ENCODE measurements at regions not wholly inside any gene's neighbourhood (a gene's known extent, or its start where the extent isn't known, plus 50 kb on each side); places are given as distances from the start of the nearest gene placed in this dataset.

- Mint-ChIP-seq H3K36me3 (ENCODE audit: low read depth) (no peaks in the 10 kb centered on the region), H3K9me3 (no peaks in the 10 kb centered on the region), H3K27me3 (no peaks in the 10 kb centered on the region), H3K27ac (no peak overlapping the region), H3K4me1 (no peaks in the 10 kb centered on the region), H3K4me3 (no peak overlapping the region)
- intact Hi-C loops (cut with micrococcal nuclease) = no loop called here
- DNase-seq = no peak
Measured at GRCh38 chr4:114282937-114283336, 303.5 kb upstream of the ARSJ start.

- DNase-seq = no peak
- no peaks in the 10 kb centered on the region for H3K4me1 Mint-ChIP-seq
Measured at GRCh38 chr4:114284629-114285028, 305.2 kb upstream of the ARSJ start.

GRCh38 chr4:114286262-114286810 is 306.9 kb upstream of the ARSJ start:
- DNase-seq = no peak
- Mint-ChIP-seq H3K27ac (no peak overlapping the region), H3K27me3 (no peaks in the 10 kb centered on the region), H3K36me3 (ENCODE audit: low read depth) (no peaks in the 10 kb centered on the region), H3K4me1 (no peaks in the 10 kb centered on the region), H3K9me3 (peaks cover 4% of the 10 kb centered on the region), H3K4me3 (no peak overlapping the region)
- intact Hi-C loops (cut with micrococcal nuclease) = no loop called here

More at GRCh38 chr4:114284629-114285028, 305.2 kb upstream of the ARSJ start:
- Mint-ChIP-seq H3K9me3 (no peaks in the 10 kb centered on the region), H3K36me3 (ENCODE audit: low read depth) (no peaks in the 10 kb centered on the region), H3K27me3 (no peaks in the 10 kb centered on the region), H3K27ac (no peak overlapping the region), H3K4me3 (no peak overlapping the region)
- intact Hi-C loops (cut with micrococcal nuclease) = no loop called here

- Mint-ChIP-seq H3K4me1 (no peaks in the 10 kb centered on the region), H3K36me3 (ENCODE audit: low read depth) (no peaks in the 10 kb centered on the region), H3K4me3 (no peak overlapping the region), H3K27me3 (no peaks in the 10 kb centered on the region), H3K27ac (no peak overlapping the region), H3K9me3 (peaks cover 4% of the 10 kb centered on the region)
- intact Hi-C loops (cut with micrococcal nuclease) = no loop called here
- DNase-seq = no peak
Measured at GRCh38 chr4:114287079-114287696, 307.7 kb upstream of the ARSJ start.

- Mint-ChIP-seq H3K4me1 (no peaks in the 10 kb centered on the region), H3K4me3 (no peak overlapping the region), H3K27ac (no peak overlapping the region), H3K9me3 (no peaks in the 10 kb centered on the region), H3K27me3 (no peaks in the 10 kb centered on the region), H3K36me3 (ENCODE audit: low read depth) (no peaks in the 10 kb centered on the region)
- no peak for DNase-seq
- intact Hi-C loops (cut with micrococcal nuclease) = no loop called here
Measured at GRCh38 chr4:114296126-114296525, 302.5 kb upstream of the UGT8 start.

- Mint-ChIP-seq H3K27me3 (no peaks in the 10 kb centered on the region), H3K36me3 (ENCODE audit: low read depth) (no peaks in the 10 kb centered on the region), H3K27ac (no peak overlapping the region), H3K4me3 (no peak overlapping the region), H3K9me3 (no peaks in the 10 kb centered on the region), H3K4me1 (no peaks in the 10 kb centered on the region)
- intact Hi-C loops (cut with micrococcal nuclease) = no loop called here
- DNase-seq = no peak
Measured at GRCh38 chr4:114302472-114302871, 296.1 kb upstream of the UGT8 start.

- Mint-ChIP-seq H3K4me1 (no peaks in the 10 kb centered on the region), H3K27me3 (no peaks in the 10 kb centered on the region), H3K36me3 (ENCODE audit: low read depth) (no peaks in the 10 kb centered on the region), H3K27ac (no peak overlapping the region), H3K4me3 (no peak overlapping the region), H3K9me3 (no peaks in the 10 kb centered on the region)
- no peak for DNase-seq
- intact Hi-C loops (cut with micrococcal nuclease) = no loop called here
Measured at GRCh38 chr4:114304046-114304445, 294.6 kb upstream of the UGT8 start.

- Mint-ChIP-seq H3K9me3 (no peaks in the 10 kb centered on the region), H3K4me3 (no peak overlapping the region)
- intact Hi-C loops (cut with micrococcal nuclease) = no loop called here
Measured at GRCh38 chr4:114304567-114304966, 294.0 kb upstream of the UGT8 start.

GRCh38 chr4:114306946-114307345 is 291.7 kb upstream of the UGT8 start:
- H3K9me3 Mint-ChIP-seq = no peaks in the 10 kb centered on the region

More at GRCh38 chr4:114304567-114304966, 294.0 kb upstream of the UGT8 start:
- Mint-ChIP-seq H3K27ac (no peak overlapping the region), H3K4me1 (no peaks in the 10 kb centered on the region), H3K27me3 (no peaks in the 10 kb centered on the region), H3K36me3 (ENCODE audit: low read depth) (no peaks in the 10 kb centered on the region)
- DNase-seq = no peak

GRCh38 chr4:114310296-114310925 is 288.2 kb upstream of the UGT8 start:
- no peak overlapping the region for H3K4me3 Mint-ChIP-seq
- no peaks in the 10 kb centered on the region for H3K4me1 Mint-ChIP-seq
- H3K27me3 Mint-ChIP-seq = no peaks in the 10 kb centered on the region
- no peaks in the 10 kb centered on the region for H3K9me3 Mint-ChIP-seq
- intact Hi-C loops (cut with micrococcal nuclease) = no loop called here
- H3K27ac Mint-ChIP-seq = no peak overlapping the region
- no peaks in the 10 kb centered on the region for H3K36me3 Mint-ChIP-seq (ENCODE audit: low read depth)
- DNase-seq = no peak

More at GRCh38 chr4:114306946-114307345, 291.7 kb upstream of the UGT8 start:
- no peak overlapping the region for H3K27ac Mint-ChIP-seq
- H3K27me3 Mint-ChIP-seq = no peaks in the 10 kb centered on the region
- H3K4me3 Mint-ChIP-seq = no peak overlapping the region
- no peak for DNase-seq
- intact Hi-C loops (cut with micrococcal nuclease) = no loop called here
- no peaks in the 10 kb centered on the region for H3K36me3 Mint-ChIP-seq (ENCODE audit: low read depth)
- H3K4me1 Mint-ChIP-seq = no peaks in the 10 kb centered on the region

- no peaks in the 10 kb centered on the region for H3K27me3 Mint-ChIP-seq
Measured at GRCh38 chr4:114311787-114312186, 286.8 kb upstream of the UGT8 start.

GRCh38 chr4:114312338-114312737 is 286.3 kb upstream of the UGT8 start:
- Mint-ChIP-seq H3K27me3 (no peaks in the 10 kb centered on the region), H3K4me1 (no peaks in the 10 kb centered on the region), H3K27ac (no peak overlapping the region), H3K36me3 (ENCODE audit: low read depth) (no peaks in the 10 kb centered on the region), H3K9me3 (no peaks in the 10 kb centered on the region), H3K4me3 (no peak overlapping the region)
- no peak for DNase-seq
- intact Hi-C loops (cut with micrococcal nuclease) = no loop called here

More at GRCh38 chr4:114311787-114312186, 286.8 kb upstream of the UGT8 start:
- DNase-seq = no peak
- Mint-ChIP-seq H3K9me3 (no peaks in the 10 kb centered on the region), H3K4me3 (no peak overlapping the region), H3K27ac (no peak overlapping the region), H3K36me3 (ENCODE audit: low read depth) (no peaks in the 10 kb centered on the region), H3K4me1 (no peaks in the 10 kb centered on the region)
- intact Hi-C loops (cut with micrococcal nuclease) = no loop called here

GRCh38 chr4:114316789-114317188 is 281.8 kb upstream of the UGT8 start:
- no peak overlapping the region for H3K4me3 Mint-ChIP-seq
- H3K9me3 Mint-ChIP-seq = no peaks in the 10 kb centered on the region
- no peak for DNase-seq
- H3K36me3 Mint-ChIP-seq (ENCODE audit: low read depth) = no peaks in the 10 kb centered on the region
- intact Hi-C loops (cut with micrococcal nuclease) = no loop called here
- H3K27me3 Mint-ChIP-seq = no peaks in the 10 kb centered on the region
- H3K4me1 Mint-ChIP-seq = no peaks in the 10 kb centered on the region
- H3K27ac Mint-ChIP-seq = no peak overlapping the region

GRCh38 chr4:114317564-114317963 is 281.0 kb upstream of the UGT8 start:
- intact Hi-C loops (cut with micrococcal nuclease) = no loop called here
- H3K4me1 Mint-ChIP-seq = no peaks in the 10 kb centered on the region
- no peak for DNase-seq
- H3K27me3 Mint-ChIP-seq = no peaks in the 10 kb centered on the region
- no peak overlapping the region for H3K27ac Mint-ChIP-seq
- H3K36me3 Mint-ChIP-seq (ENCODE audit: low read depth) = no peaks in the 10 kb centered on the region
- no peak overlapping the region for H3K4me3 Mint-ChIP-seq
- no peaks in the 10 kb centered on the region for H3K9me3 Mint-ChIP-seq
